T47D (cell line): ENCODE measurements at regions not wholly inside any gene's neighbourhood (a gene's known extent, or its start where the extent isn't known, plus 50 kb on each side); places are given as distances from the start of the nearest gene placed in this dataset.

ENCODE experiments used
- DNase-seq, 2 experiments: peaks; one replicate each; pipeline versions ENCODE4 v3.0.0 to v3.0.0-alpha.2; 2011 to 2012; ENCODE audit warnings: low read depth in 1 of 2, low spot score in 1 of 2
- JUND ChIP-seq: IDR thresholded peaks from 2 replicates; pipeline ENCODE4 v1.6.1; 2012; ENCODE audit warnings: low read depth
- in situ Hi-C: cut with HindIII; loops from 2 replicates; pipeline ENCODE4 v1.10.0; 2016; ENCODE audit warnings: low sequenced_read_pairs, low pct_unique_long_range_greater_than_20kb

DNA sequence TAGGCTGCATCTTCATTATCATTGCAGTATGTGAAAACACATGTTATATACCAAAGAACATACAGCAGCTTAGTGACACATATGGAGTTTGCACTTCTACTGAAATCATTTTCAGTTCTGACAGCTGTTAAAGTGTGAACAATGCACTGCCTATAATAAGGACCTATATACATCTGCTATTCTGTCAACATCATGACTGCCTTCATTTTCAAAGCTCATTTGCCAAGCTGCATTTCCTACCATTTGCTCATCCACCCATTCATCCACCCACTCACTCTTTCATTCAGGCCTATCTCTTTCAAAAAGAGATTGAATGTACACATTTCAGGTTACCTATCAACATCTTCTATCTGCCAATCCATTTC, 81.7 kb upstream of the STK17B start:
- no peak for TF ChIP-seq JUND
- in situ Hi-C loops: no loop called here
- DNase-seq: no peak

DNA sequence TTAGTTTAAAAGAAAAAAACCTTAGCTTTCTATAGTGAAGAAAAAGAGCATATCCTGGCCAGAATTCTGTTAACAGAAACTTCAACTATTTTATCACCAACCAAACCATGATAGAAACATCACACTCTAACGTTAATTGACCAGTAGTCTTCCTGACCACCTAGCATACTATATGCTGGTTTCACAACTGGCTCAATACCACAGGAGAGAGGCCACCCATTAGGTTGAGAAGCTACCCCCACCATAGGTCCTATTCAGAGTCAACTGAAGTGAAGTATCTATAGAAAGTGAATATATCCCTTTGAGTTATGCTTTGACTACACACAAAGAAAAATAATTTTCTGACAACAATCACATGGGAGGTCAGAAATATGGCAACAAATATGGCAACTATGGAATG, 85.2 kb upstream of the STK17B start:
- no peak for TF ChIP-seq JUND
- in situ Hi-C loops: no loop called here
- no peak for DNase-seq

DNA sequence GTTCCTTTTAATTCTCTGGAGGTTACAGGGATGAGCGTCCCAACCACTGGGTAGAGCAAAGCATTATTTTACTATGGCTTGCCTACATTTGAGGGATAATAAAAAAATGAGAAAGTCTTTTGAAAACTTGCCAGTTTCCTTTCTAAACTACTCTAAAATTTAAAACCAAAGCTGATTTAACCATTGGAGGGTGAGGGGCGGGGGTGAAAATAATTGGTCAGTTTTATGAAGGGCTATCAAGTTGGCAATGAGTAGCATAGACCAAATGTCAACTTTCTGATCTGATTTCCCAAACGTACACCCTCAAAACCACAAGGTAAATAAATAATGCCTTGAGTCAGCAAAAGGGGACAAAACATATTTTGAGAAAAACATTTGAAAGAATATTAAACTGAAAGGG, 85.7 kb upstream of the STK17B start:
- no peak for DNase-seq
- TF ChIP-seq JUND: no peak
- in situ Hi-C loops: no loop called here

DNA sequence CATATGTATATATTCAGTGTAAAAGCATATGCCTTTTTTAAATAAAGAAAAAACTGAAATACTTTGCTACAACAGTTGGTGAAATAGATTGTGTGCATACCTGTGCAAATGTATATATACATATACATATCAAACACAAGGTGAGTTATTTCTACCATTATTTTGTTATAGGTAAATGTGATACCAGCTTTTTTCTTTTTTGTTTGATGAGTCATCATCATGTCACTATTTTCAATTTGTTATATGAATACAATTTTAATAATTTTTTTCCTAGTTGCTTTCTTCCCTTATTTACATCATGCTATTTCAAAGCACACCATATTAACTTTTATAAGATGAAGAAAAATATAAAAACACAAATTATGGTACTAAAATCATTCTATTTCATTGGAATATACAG, 87.0 kb upstream of the STK17B start:
- TF ChIP-seq JUND: no peak
- no peak for DNase-seq
- in situ Hi-C loops: no loop called here

DNA sequence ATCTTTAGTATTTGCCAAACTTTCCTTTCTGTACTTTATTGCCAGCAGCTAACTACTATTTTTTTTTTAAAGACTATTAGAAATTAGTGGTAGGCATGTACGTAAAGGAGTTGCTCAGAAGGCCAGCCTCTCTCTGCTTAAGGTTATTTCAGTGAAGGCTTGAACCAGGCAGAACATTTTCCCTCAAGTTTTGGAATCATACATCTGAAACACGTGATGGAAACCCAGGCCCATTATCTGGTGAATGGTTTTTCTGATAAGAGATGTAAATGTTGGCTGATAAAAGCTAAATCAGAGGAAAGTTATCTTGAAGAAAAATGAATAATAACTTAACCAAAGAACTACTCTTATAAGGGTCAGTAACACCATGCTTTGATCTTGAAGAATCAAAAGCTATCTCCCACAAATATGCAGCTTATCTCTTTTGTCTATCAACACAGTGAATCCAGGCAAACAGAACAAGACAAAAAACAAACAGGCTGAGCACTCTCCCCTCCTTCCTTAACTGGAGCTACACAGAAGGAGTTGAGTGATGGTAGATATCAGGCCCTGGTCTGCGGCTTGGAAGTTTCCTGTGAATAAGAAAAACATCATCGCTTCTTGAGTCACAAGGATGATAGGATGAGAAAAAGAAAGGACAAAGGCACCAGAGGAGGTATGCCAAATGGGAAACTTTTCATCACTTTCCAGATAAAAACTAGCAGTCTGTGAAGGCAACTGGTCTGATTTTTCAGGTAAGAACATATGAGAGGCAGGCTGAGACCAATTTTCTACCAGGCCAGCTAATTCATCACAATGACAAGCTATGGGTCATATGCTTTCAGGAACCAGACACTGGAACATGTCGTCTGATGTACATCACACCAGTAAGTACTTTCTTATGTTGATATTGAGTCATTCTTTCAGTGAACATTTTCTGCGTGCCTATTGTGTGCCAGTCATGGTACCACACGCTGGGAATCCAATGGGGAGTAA, 88.4 kb upstream of the STK17B start:
- DNase-seq: no peak
- TF ChIP-seq JUND: no peak
- in situ Hi-C loops: no loop called here

DNA sequence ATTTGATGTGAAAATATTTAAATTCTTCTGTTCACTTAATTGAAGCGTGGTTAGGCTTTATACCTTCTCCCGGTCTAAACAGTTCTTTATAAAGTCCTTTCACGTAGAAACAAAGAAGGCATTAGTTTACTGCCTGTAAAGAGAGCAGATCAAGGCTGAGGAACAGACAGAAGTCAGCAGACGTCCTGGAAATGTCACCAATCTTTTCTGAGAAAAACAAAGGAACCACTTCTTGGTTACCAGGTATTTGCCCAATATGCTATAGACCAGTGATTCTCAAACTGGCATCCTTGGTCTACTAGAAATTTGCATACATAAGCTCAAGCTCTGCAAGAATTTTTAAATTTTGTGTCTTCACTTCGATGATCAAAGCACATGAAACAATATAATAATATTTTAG, 89.2 kb upstream of the STK17B start:
- TF ChIP-seq JUND: no peak
- no peak for DNase-seq
- in situ Hi-C loops: no loop called here

DNA sequence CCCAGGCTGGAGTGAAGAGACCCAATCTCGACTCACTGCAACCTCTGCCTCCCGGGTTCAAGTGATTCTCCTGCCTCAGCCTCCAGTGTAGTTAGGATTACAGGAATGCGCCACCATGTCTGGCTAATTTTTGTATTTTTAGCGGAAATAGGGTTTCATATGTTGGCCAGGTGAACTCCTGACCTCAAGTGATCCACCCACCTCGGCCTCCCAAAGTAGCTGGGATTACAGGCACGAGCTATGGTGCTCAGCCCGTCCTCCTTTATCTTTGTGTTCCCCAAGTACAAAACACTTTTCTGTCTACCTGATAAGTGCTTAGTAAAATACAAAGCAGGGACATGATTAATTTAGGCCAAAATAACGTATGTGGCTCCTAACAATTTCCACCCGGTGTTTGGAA, 91.2 kb upstream of the STK17B start:
- no peak for TF ChIP-seq JUND
- no peak for DNase-seq
- in situ Hi-C loops: no loop called here

DNA sequence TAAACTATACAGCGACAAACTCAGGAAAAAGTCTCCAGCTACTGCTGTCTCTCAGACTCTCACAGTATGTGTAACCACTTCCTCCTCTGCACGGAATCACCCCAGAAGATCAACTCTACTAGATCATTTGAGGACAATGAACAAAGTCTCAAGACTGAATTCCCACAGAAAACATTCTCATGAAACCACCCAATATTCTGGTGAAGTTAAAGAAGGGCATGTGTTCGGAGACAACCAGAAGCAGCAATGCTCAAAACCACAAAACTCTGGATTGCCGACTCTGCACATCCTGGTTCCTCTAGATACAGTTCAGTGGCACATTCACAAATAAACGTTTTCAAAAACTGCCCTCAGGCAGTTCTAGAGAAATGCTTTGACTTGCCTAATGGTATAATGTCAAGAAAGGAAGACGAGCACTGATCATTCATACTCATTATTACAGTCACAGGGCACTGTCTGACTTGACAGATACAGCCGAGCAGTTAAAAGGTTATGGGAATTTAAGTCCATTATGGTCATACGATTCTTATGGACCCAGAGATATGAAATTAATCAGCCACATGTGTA, 91.9 kb upstream of the STK17B start:
- TF ChIP-seq JUND: no peak
- in situ Hi-C loops: no loop called here
- DNase-seq: peak in 1 of 2 experiments; percentile 66

DNA sequence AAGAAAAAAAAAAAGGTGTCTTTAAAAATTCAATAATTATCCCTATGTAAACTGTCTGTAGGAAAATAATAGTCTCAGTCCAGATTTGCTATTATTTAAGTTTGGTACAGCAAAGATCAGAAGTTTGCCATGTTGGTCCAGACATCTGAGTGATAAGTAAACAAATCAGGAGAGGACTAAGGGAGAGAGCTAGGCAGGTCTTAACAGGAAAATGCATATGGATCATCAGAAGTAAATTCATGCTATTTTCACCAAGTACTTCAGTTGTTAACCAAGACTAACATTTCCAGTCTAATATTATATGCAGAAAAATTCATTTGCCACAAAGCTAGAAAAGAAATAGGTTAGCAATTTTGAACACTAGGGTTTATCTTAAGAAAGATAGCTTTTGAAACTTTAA, 95.0 kb upstream of the STK17B start:
- in situ Hi-C loops: no loop called here
- DNase-seq: no peak
- no peak for TF ChIP-seq JUND

DNA sequence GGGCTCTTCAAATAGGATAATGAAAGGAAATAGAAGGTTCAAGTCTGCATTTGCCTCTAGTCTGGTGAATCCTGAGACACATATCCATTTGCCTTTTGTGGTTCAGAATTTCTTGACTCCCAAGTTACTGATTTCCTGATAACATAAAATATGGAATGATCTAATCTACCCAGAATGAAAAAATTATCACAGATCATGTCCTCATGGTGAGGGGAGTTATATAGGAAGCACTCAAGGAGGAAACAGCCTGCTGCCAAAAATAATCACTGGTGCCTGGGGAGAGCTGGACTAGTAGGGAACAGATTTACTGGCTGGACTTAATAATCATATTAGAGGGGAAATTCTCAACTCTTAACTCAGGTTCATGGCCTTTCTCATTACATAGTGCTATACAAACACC, 95.5 kb upstream of the STK17B start:
- TF ChIP-seq JUND: no peak
- DNase-seq: no peak
- in situ Hi-C loops: no loop called here

DNA sequence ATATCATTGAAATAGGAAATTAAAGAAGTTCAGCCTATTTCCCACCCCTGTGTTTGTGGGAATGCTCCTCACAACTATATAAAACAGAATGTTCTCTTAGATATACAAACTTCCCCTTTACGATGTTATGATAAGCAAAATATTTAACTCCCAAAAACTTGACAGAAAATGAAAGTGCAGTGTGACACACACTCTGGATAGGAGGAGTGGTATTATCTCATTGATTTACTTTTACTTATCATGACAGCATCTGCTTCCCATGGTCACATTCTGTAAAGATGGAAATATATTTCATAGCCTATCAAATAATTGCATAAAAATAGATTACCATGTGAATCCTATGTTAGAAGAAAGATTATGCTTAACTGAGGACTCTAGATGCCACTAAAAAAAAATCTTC, 96.6 kb upstream of the STK17B start:
- TF ChIP-seq JUND: no peak
- in situ Hi-C loops: no loop called here
- DNase-seq: no peak

DNA sequence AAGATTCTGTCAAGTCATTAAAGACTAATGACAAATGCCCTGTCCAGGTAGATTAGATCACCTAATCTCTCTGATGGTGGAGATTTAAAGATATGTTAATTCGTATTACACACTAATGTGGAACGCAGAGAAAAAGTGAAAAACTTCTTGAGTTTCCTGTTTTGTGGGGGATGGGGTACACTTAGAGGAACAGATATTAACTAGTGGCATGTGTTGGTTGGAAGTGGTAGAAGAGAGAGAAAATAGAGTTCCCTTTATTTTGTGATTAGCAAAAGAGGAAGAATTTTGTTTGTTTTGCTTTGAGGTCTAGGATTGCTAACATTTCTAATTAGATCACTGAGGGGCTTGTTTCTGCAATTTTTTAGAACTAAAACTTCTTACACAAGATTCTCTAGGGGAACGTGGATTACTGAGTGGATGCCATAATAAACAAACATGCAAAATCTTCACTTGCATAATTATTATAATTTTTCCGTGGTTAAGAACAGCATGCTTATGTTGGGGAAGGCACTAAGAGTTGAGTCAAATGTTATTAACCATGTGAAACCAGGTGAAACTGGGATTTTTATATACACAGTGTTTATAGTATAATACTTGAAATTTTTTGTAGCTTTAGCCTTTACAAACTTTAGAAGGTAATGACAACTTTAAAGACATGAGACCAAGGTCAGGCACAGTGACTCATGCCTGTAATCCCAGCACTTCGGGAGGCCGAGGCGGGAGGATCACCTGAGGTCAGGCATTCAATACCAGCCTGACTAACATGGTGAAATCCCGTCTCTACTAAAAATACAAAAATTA, 97.4 kb upstream of the STK17B start:
- in situ Hi-C loops: no loop called here

DNA sequence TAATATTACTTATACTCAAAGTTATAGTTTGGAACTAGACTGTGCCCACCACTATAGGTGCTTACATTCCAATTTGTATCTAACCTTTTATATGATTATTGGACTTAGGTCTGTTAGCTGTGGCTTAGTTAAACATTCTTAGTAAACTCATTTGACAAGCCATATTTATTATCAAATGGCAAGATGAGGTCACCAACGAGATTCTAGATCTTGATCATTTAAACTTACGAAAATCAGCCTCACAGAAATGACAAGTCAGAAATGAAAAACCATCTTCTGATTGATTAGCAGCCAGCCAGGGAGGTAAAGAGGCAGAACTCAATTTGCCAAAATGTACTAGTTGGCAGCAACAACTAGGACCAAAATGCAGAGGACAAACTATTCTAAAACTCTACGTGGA, 100.4 kb upstream of the STK17B start:
- in situ Hi-C loops: no loop called here
- TF ChIP-seq JUND: no peak
- DNase-seq: no peak

More for the DNA sequence above, 97.4 kb upstream of the STK17B start:
- no peak for TF ChIP-seq JUND
- no peak for DNase-seq
